NT2/D1 (cell line): ENCODE measurements at regions not wholly inside any gene's neighbourhood (a gene's known extent, or its start where the extent isn't known, plus 50 kb on each side); places are given as distances from the start of the nearest gene placed in this dataset.

Source experiments
- DNase-seq: peaks from one replicate; pipeline ENCODE4 v3.0.0-alpha.2; 2011; ENCODE audit warnings: low read depth, low spot score
- H3K27me3 ChIP-seq: 2 replicates; pipeline ENCODE4 v1.6.0; 2011; ENCODE audit warnings: mild to moderate bottlenecking; ENCODE audit not compliant: insufficient read length, insufficient read depth
- H3K36me3 ChIP-seq: 2 replicates; pipeline ENCODE4 v1.6.1; 2011; ENCODE audit warnings: mild to moderate bottlenecking, low read length, mixed read lengths; ENCODE audit not compliant: insufficient read depth, insufficient read length
- H3K4me1 ChIP-seq: 2 replicates; pipeline ENCODE4 v1.5.1; 2011; ENCODE audit not compliant: insufficient read depth, insufficient read length
- H3K4me3 ChIP-seq: 2 replicates; pipeline ENCODE4 v1.5.1; 2011; ENCODE audit warnings: low read depth; ENCODE audit not compliant: insufficient read length
- H3K9ac ChIP-seq: 2 replicates; pipeline ENCODE4 v1.6.0; 2011; ENCODE audit warnings: low read depth; ENCODE audit not compliant: insufficient read length
- H3K9me3 ChIP-seq: 2 replicates; pipeline ENCODE4 v1.5.1; 2011; ENCODE audit warnings: mild to moderate bottlenecking, low read length; ENCODE audit not compliant: insufficient read depth
- SUZ12 ChIP-seq: IDR thresholded peaks from 2 replicates; pipeline ENCODE4 v1.6.1; 2011; ENCODE audit not compliant: insufficient read length, insufficient read depth; ENCODE audit errors: extremely low read depth
- YY1 ChIP-seq: IDR thresholded peaks from 2 replicates; pipeline ENCODE4 v1.6.1; 2011; ENCODE audit not compliant: insufficient read length, insufficient read depth
- ZNF274 ChIP-seq: IDR thresholded peaks from 2 replicates; pipeline ENCODE4 v1.6.1; 2011; ENCODE audit warnings: mild to moderate bottlenecking, low read depth, low read length

DNA sequence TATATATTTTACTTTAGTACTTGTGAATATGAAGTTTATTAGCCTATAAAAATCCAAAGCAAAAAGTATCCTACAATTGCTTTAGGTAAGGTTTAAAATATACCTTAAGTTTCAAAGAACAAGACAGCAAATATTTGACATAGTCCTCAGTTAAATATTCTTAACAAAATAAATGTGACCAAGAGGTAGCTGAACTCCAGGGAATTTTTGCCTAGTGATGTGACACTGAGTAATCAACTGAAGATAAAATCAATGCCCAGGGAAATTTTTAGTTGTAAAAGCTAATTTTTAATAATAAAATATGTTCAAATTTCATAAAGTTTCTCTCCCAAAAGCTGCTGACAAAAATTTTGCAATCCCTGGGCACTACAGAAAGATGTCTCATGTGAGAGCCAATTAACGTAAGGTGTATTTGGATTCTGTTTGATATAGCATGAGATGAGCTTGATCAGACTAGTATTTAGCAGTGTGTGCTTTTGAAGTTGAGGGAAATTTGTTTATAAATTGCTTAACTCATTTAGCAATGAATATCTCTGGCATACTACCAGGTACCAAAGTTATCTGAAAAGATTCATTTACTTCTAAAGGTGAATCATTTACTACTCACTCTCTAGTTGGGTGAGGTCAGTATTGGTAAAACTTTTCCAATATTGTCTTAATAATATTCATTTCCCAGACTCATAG, 80.2 kb upstream of the PALMD start:
- Histone ChIP-seq H3K9ac (no peak overlapping the region), H3K27me3 (no peaks in the 10 kb centered on the region), H3K4me3 (no peak overlapping the region), H3K36me3 (no peaks in the 10 kb centered on the region), H3K9me3 (no peaks in the 10 kb centered on the region), H3K4me1 (no peaks in the 10 kb centered on the region)
- DNase-seq, result no peak
- TF ChIP-seq ZNF274, result no peak

DNA sequence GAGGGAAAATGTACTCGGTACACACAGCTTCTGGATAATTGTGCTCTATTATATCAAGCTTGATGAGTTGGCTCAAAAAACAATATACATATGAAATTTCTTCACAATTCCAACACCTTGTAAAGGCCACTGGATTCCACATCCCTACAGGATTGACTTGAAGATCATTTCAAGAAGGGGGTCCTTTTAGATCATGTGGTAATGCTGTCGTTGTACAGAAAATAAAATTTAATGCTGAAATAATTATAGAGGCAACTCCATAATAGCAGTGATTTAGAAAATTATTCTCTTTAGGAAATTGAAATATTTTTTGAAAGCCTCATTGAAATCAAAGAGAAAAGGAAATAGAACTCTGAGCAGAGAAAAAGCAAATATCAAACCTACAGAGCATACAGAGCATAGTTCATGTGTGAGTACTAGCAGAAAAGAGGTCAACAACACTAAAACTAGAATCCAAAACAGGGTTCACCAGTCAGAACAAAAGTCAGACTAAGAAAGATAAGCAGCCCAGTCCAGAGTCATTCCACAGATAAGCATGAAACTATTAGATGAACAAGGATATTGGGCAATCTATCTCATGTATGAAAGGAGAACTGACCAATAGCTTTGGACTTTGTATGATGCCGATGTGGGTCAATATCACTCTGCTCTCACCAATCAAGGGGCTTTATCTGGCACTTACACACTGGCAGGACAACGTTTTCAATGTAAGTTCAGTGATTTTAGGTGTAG, 79.5 kb upstream of the PALMD start:
- TF ChIP-seq ZNF274 (no peak), YY1 (no peak), SUZ12 (no peak)
- no peak for DNase-seq
- no peak overlapping the region for H3K9ac ChIP-seq
- H3K4me3 ChIP-seq, result no peak overlapping the region
- no peaks in the 10 kb centered on the region for H3K36me3 ChIP-seq
- H3K27me3 ChIP-seq, result no peaks in the 10 kb centered on the region
- H3K9me3 ChIP-seq, result no peaks in the 10 kb centered on the region
- no peaks in the 10 kb centered on the region for H3K4me1 ChIP-seq

DNA sequence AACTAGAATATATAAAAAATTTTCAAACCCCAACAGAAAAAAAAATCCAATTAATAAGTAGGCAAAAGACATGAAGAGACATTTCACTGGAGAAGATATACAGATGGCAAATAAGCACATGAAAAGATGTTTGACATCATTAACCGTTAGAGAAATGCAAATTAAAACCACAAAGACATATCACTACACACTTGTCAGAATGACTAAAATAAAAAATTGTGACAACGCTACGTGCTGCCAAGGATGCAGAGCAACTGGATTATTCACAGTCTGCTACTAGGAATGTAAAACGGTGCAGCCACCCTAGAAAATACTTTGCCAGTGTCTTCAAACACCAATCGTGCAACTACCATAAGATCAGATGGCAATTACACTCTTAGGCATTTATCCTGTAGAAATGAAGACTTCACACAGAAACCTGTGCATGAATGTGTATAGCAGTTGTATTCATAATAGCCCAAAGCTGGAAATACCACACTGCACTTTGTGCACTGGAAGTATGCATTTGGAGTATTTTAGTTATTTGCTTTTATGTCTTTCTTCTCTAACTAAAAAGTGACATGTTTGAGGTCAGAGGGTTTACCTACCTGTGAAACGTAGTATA, 75.3 kb upstream of the PALMD start:
- H3K4me1 ChIP-seq, result no peaks in the 10 kb centered on the region
- DNase-seq, result no peak

DNA sequence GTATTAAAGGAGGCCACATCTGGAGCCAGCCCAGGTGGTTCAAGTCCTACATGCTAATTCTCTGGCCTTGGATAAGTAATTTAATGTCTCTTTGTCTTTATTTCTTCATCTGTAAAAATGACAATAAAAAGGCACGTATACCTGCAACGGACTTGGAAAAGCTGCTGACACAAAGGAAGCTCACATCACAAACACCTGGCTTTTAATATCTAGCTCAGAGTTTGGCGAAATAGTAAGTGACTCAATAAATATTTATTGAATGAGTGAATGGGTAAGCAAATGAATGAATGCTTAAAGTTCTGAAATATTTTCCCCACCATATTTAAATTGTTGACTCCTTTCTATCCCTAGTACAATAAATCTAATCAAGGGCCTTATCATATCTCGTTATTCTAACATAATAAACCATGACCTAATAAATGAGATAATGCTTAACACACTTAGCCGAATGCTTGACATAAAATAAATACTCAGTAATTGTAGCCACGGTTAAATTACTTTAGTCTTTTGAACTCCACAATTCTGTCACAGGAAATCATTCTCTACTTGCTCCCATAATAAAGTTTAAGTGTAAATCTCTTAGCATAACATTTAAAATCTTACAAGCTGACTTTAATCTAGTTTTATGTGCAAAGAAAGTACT, 74.7 kb upstream of the PALMD start:
- Histone ChIP-seq H3K9ac (no peak overlapping the region), H3K36me3 (no peaks in the 10 kb centered on the region), H3K4me3 (no peak overlapping the region), H3K27me3 (no peaks in the 10 kb centered on the region), H3K4me1 (no peaks in the 10 kb centered on the region), H3K9me3 (no peaks in the 10 kb centered on the region)
- TF ChIP-seq SUZ12 (no peak), ZNF274 (no peak), YY1 (no peak)
- DNase-seq, result no peak

More for the DNA sequence above, 75.3 kb upstream of the PALMD start:
- no peaks in the 10 kb centered on the region for H3K27me3 ChIP-seq
- TF ChIP-seq ZNF274 (no peak), YY1 (no peak), SUZ12 (no peak)
- H3K9me3 ChIP-seq, result no peaks in the 10 kb centered on the region
- H3K36me3 ChIP-seq, result no peaks in the 10 kb centered on the region
- H3K9ac ChIP-seq, result no peak overlapping the region
- H3K4me3 ChIP-seq, result no peak overlapping the region

DNA sequence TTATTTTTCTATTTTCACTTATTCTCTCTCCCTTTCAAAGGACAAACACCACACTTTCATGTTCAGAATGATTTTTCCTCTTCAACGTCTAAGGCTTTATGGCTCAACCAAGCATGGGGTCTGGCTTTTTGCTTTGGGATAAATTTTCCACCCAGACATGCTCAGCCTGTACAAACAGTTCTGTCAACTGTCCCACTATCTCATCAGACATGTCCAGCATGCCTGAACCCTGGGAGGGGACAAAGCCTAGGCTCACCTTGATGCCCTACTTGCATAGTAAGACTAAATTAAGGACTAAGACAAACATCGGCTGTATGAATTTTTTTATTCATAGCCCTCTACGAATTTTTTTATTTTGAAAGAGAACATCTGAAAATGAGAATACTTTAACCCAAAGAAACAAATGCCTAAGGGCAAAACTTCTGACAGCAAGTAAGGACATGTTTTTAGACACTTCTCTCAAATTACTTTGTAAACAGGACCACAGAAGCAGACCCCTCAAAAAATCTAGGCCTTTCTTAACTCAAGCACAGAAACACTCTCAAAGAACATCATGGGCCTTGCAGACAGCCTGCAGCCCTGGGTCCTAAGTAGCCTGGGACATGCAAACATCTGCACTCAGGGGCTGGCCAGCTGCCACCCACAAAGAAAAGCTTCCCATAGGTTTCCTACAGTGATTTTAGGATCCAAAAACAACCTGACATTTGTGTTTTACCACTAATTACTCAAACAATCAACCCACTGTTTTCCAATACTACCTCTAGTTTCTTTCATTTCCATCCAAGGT, 72.3 kb upstream of the PALMD start:
- Histone ChIP-seq H3K36me3 (no peaks in the 10 kb centered on the region), H3K4me1 (no peaks in the 10 kb centered on the region), H3K4me3 (no peak overlapping the region), H3K9me3 (no peaks in the 10 kb centered on the region), H3K9ac (no peak overlapping the region), H3K27me3 (no peaks in the 10 kb centered on the region)
- no peak for DNase-seq
- TF ChIP-seq YY1 (no peak), SUZ12 (no peak), ZNF274 (no peak)

DNA sequence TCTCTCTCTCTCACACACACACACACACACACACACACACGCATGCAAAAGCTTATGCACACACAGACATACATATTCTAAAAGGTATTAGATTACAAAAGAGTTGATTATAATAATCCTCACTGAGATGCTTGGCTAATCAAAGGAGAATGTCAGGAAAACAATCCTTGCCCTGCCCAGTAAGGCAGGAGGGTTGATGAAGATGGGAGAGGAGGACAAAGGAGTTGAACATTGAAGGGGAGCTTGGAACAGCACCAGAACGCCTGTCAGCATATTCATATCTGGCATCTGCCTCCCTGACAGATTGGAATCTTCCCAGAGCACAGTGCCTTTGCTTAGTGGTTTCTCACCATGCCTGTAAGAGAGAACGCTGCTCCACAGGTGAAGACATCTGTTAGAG, 68.6 kb upstream of the PALMD start:
- H3K36me3 ChIP-seq, result no peaks in the 10 kb centered on the region
- H3K9ac ChIP-seq, result no peak overlapping the region
- H3K27me3 ChIP-seq, result no peaks in the 10 kb centered on the region
- no peak overlapping the region for H3K4me3 ChIP-seq
- no peak for DNase-seq
- no peak for TF ChIP-seq ZNF274
- TF ChIP-seq SUZ12, result no peak
- no peak for TF ChIP-seq YY1
- no peaks in the 10 kb centered on the region for H3K4me1 ChIP-seq
- no peaks in the 10 kb centered on the region for H3K9me3 ChIP-seq
